ENCODE measurements at regions not wholly inside any gene's neighbourhood (a gene's known extent, or its start where the extent isn't known, plus 50 kb on each side); places are given as distances from the start of the nearest gene placed in this dataset.

DNA sequence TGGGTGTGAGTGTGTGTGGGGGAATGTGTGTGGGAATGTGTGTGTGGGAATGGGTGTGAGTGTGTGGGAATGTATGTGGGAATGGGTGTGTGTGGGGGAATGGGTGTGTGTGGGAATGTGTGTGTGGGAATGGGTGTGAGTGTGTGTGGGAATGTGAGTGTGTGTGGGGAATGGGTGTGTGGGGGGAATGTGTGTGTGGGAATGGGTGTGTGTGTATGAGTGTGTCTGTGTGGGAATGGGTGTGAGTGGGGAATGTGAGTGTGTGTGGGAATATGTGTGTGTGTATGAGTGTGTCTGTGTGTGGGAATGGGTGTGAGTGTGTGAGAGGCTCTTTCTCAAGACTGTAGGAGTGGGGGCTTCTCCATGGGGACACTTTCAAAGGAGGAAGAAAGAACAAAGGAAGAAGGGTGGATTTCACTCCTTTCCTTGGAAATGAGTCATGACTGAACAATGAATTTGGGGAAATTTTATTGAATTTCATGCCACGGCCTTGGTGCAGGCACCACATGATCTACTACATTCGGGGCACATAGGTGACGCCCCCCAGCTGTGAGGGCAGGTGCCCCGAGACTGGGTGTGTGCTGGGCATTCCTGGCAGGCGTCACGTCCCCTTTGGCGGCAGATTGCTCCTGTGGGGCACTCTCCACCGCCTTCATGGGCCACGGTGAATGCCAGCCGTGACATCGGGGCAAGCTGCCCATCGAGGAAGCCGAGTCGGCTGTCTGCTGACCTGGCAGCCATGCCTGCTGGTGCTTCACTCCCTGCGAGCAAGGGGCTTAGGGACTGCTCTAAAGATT lies 88.8 kb upstream of the INSIG1 start:
- TF ChIP-seq, protein P1, sequence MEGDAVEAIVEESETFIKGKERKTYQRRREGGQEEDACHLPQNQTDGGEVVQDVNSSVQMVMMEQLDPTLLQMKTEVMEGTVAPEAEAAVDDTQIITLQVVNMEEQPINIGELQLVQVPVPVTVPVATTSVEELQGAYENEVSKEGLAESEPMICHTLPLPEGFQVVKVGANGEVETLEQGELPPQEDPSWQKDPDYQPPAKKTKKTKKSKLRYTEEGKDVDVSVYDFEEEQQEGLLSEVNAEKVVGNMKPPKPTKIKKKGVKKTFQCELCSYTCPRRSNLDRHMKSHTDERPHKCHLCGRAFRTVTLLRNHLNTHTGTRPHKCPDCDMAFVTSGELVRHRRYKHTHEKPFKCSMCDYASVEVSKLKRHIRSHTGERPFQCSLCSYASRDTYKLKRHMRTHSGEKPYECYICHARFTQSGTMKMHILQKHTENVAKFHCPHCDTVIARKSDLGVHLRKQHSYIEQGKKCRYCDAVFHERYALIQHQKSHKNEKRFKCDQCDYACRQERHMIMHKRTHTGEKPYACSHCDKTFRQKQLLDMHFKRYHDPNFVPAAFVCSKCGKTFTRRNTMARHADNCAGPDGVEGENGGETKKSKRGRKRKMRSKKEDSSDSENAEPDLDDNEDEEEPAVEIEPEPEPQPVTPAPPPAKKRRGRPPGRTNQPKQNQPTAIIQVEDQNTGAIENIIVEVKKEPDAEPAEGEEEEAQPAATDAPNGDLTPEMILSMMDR (IDR thresholded peaks at IDR 0.05): no peak
- no peak for TF ChIP-seq POLR2A (IDR thresholded peaks at IDR 0.05)

Measured in lower leg skin (tissue), 3 donors.